Fibroblast of lung (primary cell): ENCODE measurements at regions not wholly inside any gene's neighbourhood (a gene's known extent, or its start where the extent isn't known, plus 50 kb on each side); places are given as distances from the start of the nearest gene placed in this dataset.

ENCODE experiments used
- CTCF ChIP-seq, 2 donors: IDR thresholded peaks in 1 of 2; conservative IDR thresholded peaks in 1 of 2; 1 replicate in 1 of 2; 2 replicates in 1 of 2; pipeline ENCODE4 v1.5.1; 2011 to 2012; ENCODE audit warnings: low read length in 2 of 2, control low read depth in 1 of 2, inconsistent platforms in 1 of 2, low read depth in 1 of 2, mild to moderate bottlenecking in 1 of 2
- EZH2 ChIP-seq: IDR thresholded peaks from 2 replicates; pipeline ENCODE4 v1.5.1; 2012; ENCODE audit warnings: low read length, control low read depth, mild to moderate bottlenecking; ENCODE audit errors: missing control alignments

- TF ChIP-seq CTCF (conservative IDR thresholded peaks at IDR 0.05 in 1 of 2, IDR thresholded peaks at IDR 0.05 in 1 of 2; ENCODE audit: low read depth in 1 of 2, low read length in 2 of 2) (no peak), EZH2 (no peak)
Measured at GRCh38 chr4:60590116-60590515, 610.0 kb upstream of the ADGRL3 start.
